22Rv1 (cell line): ENCODE measurements at regions not wholly inside any gene's neighbourhood (a gene's known extent, or its start where the extent isn't known, plus 50 kb on each side); places are given as distances from the start of the nearest gene placed in this dataset.

ENCODE experiments used
- H3K27ac ChIP-seq: fragments of 450-650 bp; 2 replicates; pipeline ENCODE4 v1.5.1; 2017
- ZFX ChIP-seq: fragments of 450-650 bp; IDR thresholded peaks from 2 replicates; pipeline ENCODE4 v1.6.1; 2017; ENCODE audit warnings: antibody characterized with exemption, borderline replicate concordance
- TF ChIP-seq, protein P1 (sequence below): fragments of 450-650 bp; IDR thresholded peaks from 2 replicates; pipeline ENCODE4 v1.5.1; 2017; ENCODE audit warnings: mild to moderate bottlenecking

DNA sequence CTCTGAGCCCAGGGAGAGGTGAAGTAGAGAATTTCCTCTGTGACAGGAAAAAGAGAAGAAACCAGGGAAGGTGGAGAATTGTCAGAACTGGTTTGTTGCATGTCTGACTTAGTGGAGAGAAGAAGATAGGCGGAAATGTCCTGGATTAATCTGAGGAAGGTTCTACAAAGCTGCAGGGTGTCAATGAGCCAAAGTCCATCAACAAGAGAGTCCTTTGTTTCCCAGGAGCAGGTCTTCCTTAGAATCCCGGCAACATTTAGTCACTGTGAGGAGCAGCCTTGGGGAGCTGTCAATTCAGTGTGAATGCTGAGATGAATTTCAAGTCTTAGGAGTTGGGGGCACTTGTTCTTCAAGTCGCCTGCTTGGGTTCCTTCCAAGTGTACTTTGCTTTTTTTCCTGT lies 88.4 kb upstream of the CELF4 start:
- TF ChIP-seq, protein P1, sequence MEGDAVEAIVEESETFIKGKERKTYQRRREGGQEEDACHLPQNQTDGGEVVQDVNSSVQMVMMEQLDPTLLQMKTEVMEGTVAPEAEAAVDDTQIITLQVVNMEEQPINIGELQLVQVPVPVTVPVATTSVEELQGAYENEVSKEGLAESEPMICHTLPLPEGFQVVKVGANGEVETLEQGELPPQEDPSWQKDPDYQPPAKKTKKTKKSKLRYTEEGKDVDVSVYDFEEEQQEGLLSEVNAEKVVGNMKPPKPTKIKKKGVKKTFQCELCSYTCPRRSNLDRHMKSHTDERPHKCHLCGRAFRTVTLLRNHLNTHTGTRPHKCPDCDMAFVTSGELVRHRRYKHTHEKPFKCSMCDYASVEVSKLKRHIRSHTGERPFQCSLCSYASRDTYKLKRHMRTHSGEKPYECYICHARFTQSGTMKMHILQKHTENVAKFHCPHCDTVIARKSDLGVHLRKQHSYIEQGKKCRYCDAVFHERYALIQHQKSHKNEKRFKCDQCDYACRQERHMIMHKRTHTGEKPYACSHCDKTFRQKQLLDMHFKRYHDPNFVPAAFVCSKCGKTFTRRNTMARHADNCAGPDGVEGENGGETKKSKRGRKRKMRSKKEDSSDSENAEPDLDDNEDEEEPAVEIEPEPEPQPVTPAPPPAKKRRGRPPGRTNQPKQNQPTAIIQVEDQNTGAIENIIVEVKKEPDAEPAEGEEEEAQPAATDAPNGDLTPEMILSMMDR, result no peak
- no peak for TF ChIP-seq ZFX

GRCh38 chr18:37653618-37654017 lies 88.0 kb upstream of the CELF4 start:
- TF ChIP-seq ZFX, result no peak
- TF ChIP-seq, protein P1, result no peak

More for the DNA sequence above, 88.4 kb upstream of the CELF4 start:
- H3K27ac ChIP-seq, result no peak overlapping the region

DNA sequence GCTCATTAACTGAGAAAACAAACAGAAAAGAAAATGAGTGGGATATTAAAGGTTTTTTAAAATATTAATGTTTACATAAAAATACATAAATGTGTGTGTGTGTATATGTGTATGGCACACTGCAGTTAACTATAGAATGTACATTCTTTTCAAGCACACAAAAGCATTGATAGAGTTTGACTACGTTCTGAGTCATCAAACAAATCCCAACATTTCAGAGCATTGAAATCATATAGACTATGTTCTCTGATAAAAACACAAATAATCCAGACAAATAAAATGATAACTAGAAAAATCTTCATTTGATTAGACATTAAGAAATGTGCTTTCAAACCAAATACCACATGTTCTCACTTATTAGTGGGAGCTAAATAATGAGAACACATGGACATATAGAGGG lies 84.3 kb upstream of the CELF4 start:
- no peak overlapping the region for H3K27ac ChIP-seq
- no peak for TF ChIP-seq ZFX
- TF ChIP-seq, protein P1, result no peak

More at GRCh38 chr18:37653618-37654017, 88.0 kb upstream of the CELF4 start:
- no peak overlapping the region for H3K27ac ChIP-seq

DNA sequence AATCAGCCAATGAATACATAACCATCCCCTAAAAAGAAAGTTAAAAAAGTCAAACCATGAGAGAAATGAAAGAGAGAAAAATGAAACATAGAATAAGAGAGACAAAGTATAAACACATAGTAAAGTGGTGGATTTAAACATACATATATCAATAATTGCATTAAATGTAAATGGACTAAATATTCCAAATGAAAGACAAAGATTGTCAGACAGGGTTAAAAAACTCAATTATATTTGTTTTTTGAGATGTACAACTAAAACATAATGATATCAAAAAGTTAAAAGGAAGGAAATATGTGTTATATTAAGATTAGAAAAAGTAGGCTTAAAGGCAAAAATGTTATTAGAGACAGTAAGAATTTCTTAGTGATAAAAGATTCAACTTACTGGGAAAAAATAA lies 83.8 kb upstream of the CELF4 start:
- H3K27ac ChIP-seq, result no peak overlapping the region
- TF ChIP-seq, protein P1, result no peak
- TF ChIP-seq ZFX, result no peak

GRCh38 chr18:37641573-37641972 lies 76.0 kb upstream of the CELF4 start:
- no peak for TF ChIP-seq ZFX
- TF ChIP-seq, protein P1, result no peak
- no peak overlapping the region for H3K27ac ChIP-seq

GRCh38 chr18:37640504-37640903 lies 74.9 kb upstream of the CELF4 start:
- no peak overlapping the region for H3K27ac ChIP-seq
- TF ChIP-seq ZFX, result no peak
- TF ChIP-seq, protein P1, result no peak

GRCh38 chr18:37639846-37640245 lies 74.2 kb upstream of the CELF4 start:
- no peak overlapping the region for H3K27ac ChIP-seq

More at GRCh38 chr18:37639846-37640245, 74.2 kb upstream of the CELF4 start:
- TF ChIP-seq ZFX, result no peak
- TF ChIP-seq, protein P1, result no peak
